ENCODE measurements at regions not wholly inside any gene's neighbourhood (a gene's known extent, or its start where the extent isn't known, plus 50 kb on each side); places are given as distances from the start of the nearest gene placed in this dataset.

DNA sequence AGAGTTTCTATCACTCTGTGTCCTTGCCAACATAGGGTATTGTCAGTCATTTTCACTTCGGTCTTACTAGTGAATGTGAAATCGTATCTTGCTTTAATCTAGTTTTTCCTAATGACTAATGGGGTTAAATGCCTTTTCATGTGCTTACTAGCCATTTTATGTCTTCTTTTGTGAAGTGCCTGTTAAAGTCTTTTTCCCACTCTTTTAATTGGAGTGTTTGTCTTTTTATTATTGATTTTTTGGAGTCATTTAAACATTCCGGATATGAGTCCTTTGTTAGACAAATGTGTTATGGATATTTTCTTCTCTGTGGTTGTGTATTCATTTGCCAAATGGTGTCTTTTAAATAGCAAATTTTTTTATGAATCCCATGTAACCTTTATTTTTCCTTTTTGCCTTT is 194.6 kb downstream of the CDH26 start:
- no peak for ATAC-seq
- intact Hi-C loops (cut with DNase I) = no loop called here
- 85 to 89% methylated on average over 3 of the region's 3 CpGs for whole genome bisulfite sequencing, 2 donors
- Histone ChIP-seq H3K36me3 (no peaks in the 10 kb centered on the region), H3K27ac (no peak overlapping the region), H3K4me3 (no peak overlapping the region), H3K9me3 (peaks cover 0 to 10% (median 0%) of the 10 kb centered on the region in 11 donors), H3K4me1 (no peaks in the 10 kb centered on the region), H3K27me3 (no peaks in the 10 kb centered on the region)
- TF ChIP-seq CTCF (IDR thresholded peaks at IDR 0.05) = no peak
- DNase-seq = no peak

DNA sequence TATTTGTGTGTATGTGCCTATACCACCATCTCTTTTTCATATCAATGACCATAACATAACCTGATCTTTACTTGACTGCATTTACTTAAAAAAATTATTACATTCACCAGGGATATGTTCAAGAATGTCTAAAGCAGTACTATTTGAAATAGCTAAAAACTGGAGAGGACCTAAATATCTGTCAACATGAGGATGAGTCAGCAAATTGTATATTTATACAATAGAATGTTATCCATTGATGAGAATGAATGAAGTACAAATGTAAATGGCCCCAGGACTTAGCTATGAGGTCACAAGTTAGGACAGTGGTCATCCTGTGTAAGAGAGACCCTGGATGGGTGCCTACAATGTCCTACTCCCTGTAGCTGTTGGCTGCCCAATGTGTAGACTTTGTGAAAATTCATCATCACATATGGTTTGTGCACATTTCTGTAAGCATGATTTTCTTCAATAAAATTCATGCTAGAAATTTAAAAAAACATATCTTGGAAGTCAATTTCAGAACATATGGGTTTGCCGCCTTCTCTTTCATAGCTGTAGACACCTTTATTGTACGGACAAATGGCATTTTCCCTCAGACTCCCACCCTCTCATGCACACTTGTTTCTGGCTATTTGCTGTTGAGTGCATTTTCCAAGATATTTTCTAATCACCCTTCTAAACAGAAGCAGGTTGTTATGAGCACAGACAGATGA is 202.4 kb downstream of the CDH26 start:
- 84 to 92% methylated on average over 2 of the region's 2 CpGs for WGBS, 2 donors
- no peak for ATAC-seq
- Histone ChIP-seq H3K27me3 (peaks cover 0 to 5% (median 0%) of the 10 kb centered on the region in 7 donors), H3K4me1 (peaks cover 0 to 8% (median 0%) of the 10 kb centered on the region in 9 donors), H3K27ac (no peak overlapping the region), H3K36me3 (no peaks in the 10 kb centered on the region), H3K4me3 (no peak overlapping the region), H3K9me3 (peaks cover 0 to 15% (median 0%) of the 10 kb centered on the region in 11 donors)
- intact Hi-C loops (cut with DNase I) = no loop called here
- DNase-seq = no peak
- no peak for TF ChIP-seq CTCF (IDR thresholded peaks at IDR 0.05)

DNA sequence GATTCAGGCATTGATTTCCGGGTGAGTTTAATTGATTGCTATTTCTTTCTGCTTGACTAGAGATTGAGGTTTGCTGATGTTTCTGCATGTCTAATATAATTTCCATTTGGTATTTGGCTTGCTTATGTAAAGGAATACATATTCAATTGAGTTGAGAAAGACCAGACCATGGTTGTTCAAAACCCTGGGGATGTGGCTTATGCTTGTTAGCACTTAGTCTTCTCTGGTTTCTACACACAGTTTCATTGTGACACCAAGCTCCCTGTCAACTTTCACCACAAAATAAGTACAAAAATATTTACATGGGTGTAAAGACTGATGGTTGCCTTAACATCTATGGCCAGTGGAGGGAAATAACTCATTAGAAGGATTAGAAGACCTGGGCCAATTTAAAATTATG is 209.6 kb downstream of the CDH26 start:
- TF ChIP-seq CTCF (IDR thresholded peaks at IDR 0.05) = no peak
- H3K27ac ChIP-seq = no peak overlapping the region
- DNase-seq (no peak), ATAC-seq (no peak)
- H3K27me3 ChIP-seq = peaks cover 0 to 8% (median 0%) of the 10 kb centered on the region in 7 donors
- H3K36me3 ChIP-seq = no peaks in the 10 kb centered on the region
- intact Hi-C loops (cut with DNase I) = no loop called here
- H3K4me3 ChIP-seq = no peak overlapping the region
- 83 to 91% methylated on average over 1 of the region's 1 CpG for WGBS, 2 donors
- H3K9me3 ChIP-seq = peaks cover 0 to 4% (median 0%) of the 10 kb centered on the region in 11 donors
- H3K4me1 ChIP-seq = peaks cover 0 to 6% (median 0%) of the 10 kb centered on the region in 9 donors

- H3K9me3 ChIP-seq = peaks cover 0 to 4% (median 0%) of the 10 kb centered on the region in 11 donors
- H3K27me3 ChIP-seq = peaks cover 0 to 8% (median 0%) of the 10 kb centered on the region in 7 donors
- no peaks in the 10 kb centered on the region for H3K36me3 ChIP-seq
- ATAC-seq (no peak), DNase-seq (no peak)
- no peak overlapping the region for H3K4me3 ChIP-seq
- intact Hi-C loops (cut with DNase I) = no loop called here
- no peak overlapping the region for H3K27ac ChIP-seq
- WGBS, 2 donors = 76 to 82% methylated on average over 1 of the region's 1 CpG
- peaks cover 0 to 6% (median 0%) of the 10 kb centered on the region in 9 donors for H3K4me1 ChIP-seq
- TF ChIP-seq CTCF (IDR thresholded peaks at IDR 0.05) = no peak
These were observed 210.7 kb downstream of the CDH26 start for GRCh38 chr20:60168963-60169362.

All from heart right ventricle (tissue), 16 donors.